OCI-LY1 (cell line): ENCODE measurements at regions not wholly inside any gene's neighbourhood (a gene's known extent, or its start where the extent isn't known, plus 50 kb on each side); places are given as distances from the start of the nearest gene placed in this dataset.

ENCODE experiments used
- H2AFZ ChIP-seq: fragments of 200-600 bp; sonication (generic), shearing (Covaris generic); 2 replicates; pipeline ENCODE4 v1.6.0; 2014; ENCODE audit warnings: antibody characterized with exemption, mild to moderate bottlenecking, low read length
- H3F3A ChIP-seq: fragments of 200-600 bp; sonication (generic), shearing (Covaris generic); 2 replicates; pipeline ENCODE4 v1.6.0; 2014; ENCODE audit warnings: mild to moderate bottlenecking, antibody characterized with exemption, low read length, moderate library complexity; ENCODE audit not compliant: insufficient read depth
- H3K27ac ChIP-seq: fragments of 200-600 bp; sonication (generic); 2 replicates; pipeline ENCODE4 v1.5.1; 2014; ENCODE audit warnings: low read length, mixed run types, mild to moderate bottlenecking, low read depth; ENCODE audit not compliant: poor library complexity, severe bottlenecking
- H3K27me3 ChIP-seq: fragments of 200-600 bp; sonication (generic); 2 replicates; pipeline ENCODE4 v1.6.0; 2014; ENCODE audit warnings: antibody characterized with exemption, mild to moderate bottlenecking, low read length, moderate library complexity; ENCODE audit not compliant: insufficient read depth
- H3K36me3 ChIP-seq: fragments of 200-600 bp; sonication (generic); 2 replicates; pipeline ENCODE4 v1.6.1; 2014; ENCODE audit warnings: mild to moderate bottlenecking, antibody characterized with exemption, low read length, moderate library complexity, mixed read lengths; ENCODE audit not compliant: insufficient read depth
- H3K4me1 ChIP-seq: fragments of 200-600 bp; sonication (generic); 2 replicates; pipeline ENCODE4 v1.5.1; 2014; ENCODE audit warnings: mild to moderate bottlenecking, low read length, moderate library complexity; ENCODE audit not compliant: insufficient read depth, severe bottlenecking
- H3K4me2 ChIP-seq: fragments of 200-600 bp; sonication (generic), shearing (Covaris generic); 2 replicates; pipeline ENCODE4 v1.6.1; 2014; ENCODE audit warnings: low read length
- H3K4me3 ChIP-seq: fragments of 200-600 bp; sonication (generic); 2 replicates; pipeline ENCODE4 v1.5.1; 2014; ENCODE audit warnings: low read length, low read depth, mild to moderate bottlenecking, mixed read lengths; ENCODE audit not compliant: poor library complexity, severe bottlenecking
- H3K79me2 ChIP-seq: fragments of 200-600 bp; shearing (Covaris generic); 2 replicates; pipeline ENCODE4 v1.6.1; 2016; ENCODE audit warnings: mixed run types, low read length, mixed read lengths; ENCODE audit not compliant: insufficient read depth
- H3K9ac ChIP-seq: fragments of 200-600 bp; sonication (generic), shearing (Covaris generic); 2 replicates; pipeline ENCODE4 v1.6.1; 2014; ENCODE audit warnings: mild to moderate bottlenecking, low read length, mixed read lengths
- H3K9me2 ChIP-seq: fragments of 200-600 bp; sonication (generic), shearing (Covaris generic); 2 replicates; pipeline ENCODE4 v1.6.1; 2014; ENCODE audit warnings: low read depth, mild to moderate bottlenecking, low read length, mixed read lengths
- H3K9me3 ChIP-seq: fragments of 200-600 bp; shearing (Covaris generic); 2 replicates; pipeline ENCODE4 v1.6.1; 2014; ENCODE audit warnings: low read length, mixed read lengths
- H4K20me1 ChIP-seq: fragments of 200-600 bp; sonication (generic), shearing (Covaris generic); 2 replicates; pipeline ENCODE4 v1.6.0; 2016; ENCODE audit warnings: mild to moderate bottlenecking, low read length; ENCODE audit not compliant: insufficient read depth
- CTCF ChIP-seq: fragments of 200-600 bp; sonication (generic), shearing (Covaris generic); IDR thresholded peaks from 2 replicates; pipeline ENCODE4 v1.5.1; 2017; ENCODE audit warnings: mild to moderate bottlenecking, antibody characterized with exemption, low read length, moderate library complexity, mixed read lengths
- EZH2 ChIP-seq: fragments of 200-600 bp; sonication (generic), shearing (Covaris generic); IDR thresholded peaks from 2 replicates; pipeline ENCODE4 v1.8.0; 2017; ENCODE audit warnings: borderline replicate concordance, mixed run types, mild to moderate bottlenecking, antibody characterized with exemption, low read length, moderate library complexity, mixed read lengths

- H3K4me2 ChIP-seq = no peak overlapping the region
- H3F3A ChIP-seq = no peaks in the 10 kb centered on the region
- H2AFZ ChIP-seq = no peak overlapping the region
- peaks cover 25% of the 10 kb centered on the region for H3K4me1 ChIP-seq
- no peak overlapping the region for H3K9ac ChIP-seq
- H3K79me2 ChIP-seq = no peaks in the 10 kb centered on the region
- TF ChIP-seq CTCF (no peak), EZH2 (no peak)
- no peaks in the 10 kb centered on the region for H4K20me1 ChIP-seq
- H3K27me3 ChIP-seq = no peaks in the 10 kb centered on the region
- no peaks in the 10 kb centered on the region for H3K9me2 ChIP-seq
- no peak overlapping the region for H3K4me3 ChIP-seq
- H3K27ac ChIP-seq = no peak overlapping the region
- no peaks in the 10 kb centered on the region for H3K36me3 ChIP-seq
- H3K9me3 ChIP-seq = no peaks in the 10 kb centered on the region
These were observed 194.2 kb upstream of the DDI1 start for GRCh38 chr11:103842191-103842590.

- Histone ChIP-seq H3K36me3 (no peaks in the 10 kb centered on the region), H3K27ac (no peak overlapping the region), H3K4me3 (no peak overlapping the region), H3K9ac (no peak overlapping the region), H3K4me1 (peaks cover 25% of the 10 kb centered on the region), H3K27me3 (no peaks in the 10 kb centered on the region), H3F3A (no peaks in the 10 kb centered on the region), H4K20me1 (no peaks in the 10 kb centered on the region), H3K4me2 (no peak overlapping the region), H3K9me3 (no peaks in the 10 kb centered on the region), H3K79me2 (no peaks in the 10 kb centered on the region), H2AFZ (no peak overlapping the region), H3K9me2 (no peaks in the 10 kb centered on the region)
- no peak for TF ChIP-seq CTCF
- no peak for TF ChIP-seq EZH2
These were observed 193.6 kb upstream of the DDI1 start for GRCh38 chr11:103842795-103843194.

GRCh38 chr11:103844327-103845215 is 191.9 kb upstream of the DDI1 start:
- H2AFZ ChIP-seq = 0 out of 2 replicates have a peak overlapping the region, but pooled peaks have one; percentile 18

More at GRCh38 chr11:103844327-103845215, 191.9 kb upstream of the DDI1 start:
- Histone ChIP-seq H4K20me1 (no peaks in the 10 kb centered on the region), H3K9ac (no peak overlapping the region), H3K4me3 (peak overlapping the region; percentile 25), H3K79me2 (no peaks in the 10 kb centered on the region), H3K9me2 (no peaks in the 10 kb centered on the region), H3K27me3 (no peaks in the 10 kb centered on the region), H3K9me3 (no peaks in the 10 kb centered on the region), H3K27ac (peak overlapping the region; percentile 49), H3F3A (no peaks in the 10 kb centered on the region), H3K4me2 (peak overlapping the region; percentile 49), H3K4me1 (peaks cover 25% of the 10 kb centered on the region), H3K36me3 (no peaks in the 10 kb centered on the region)
- TF ChIP-seq EZH2 (no peak), CTCF (no peak)
